Activated CD4-positive, alpha-beta T cell treated with anti-CD3 and anti-CD28 coated beads, Interleukin-2, amount 50 U/mL, for 48 hours (primary cell): ENCODE measurements at regions not wholly inside any gene's neighbourhood (a gene's known extent, or its start where the extent isn't known, plus 50 kb on each side); places are given as distances from the start of the nearest gene placed in this dataset.
"Not testable (repeated sequence)": the region's sequence is repeated elsewhere in the genome, so short reads cannot be mapped to it uniquely, and the experiment has no call there.

Experiments used
- DNase-seq, 2 experiments: peaks; one replicate each; pipeline ENCODE4 v3.0.0-alpha.2; 2020

DNA sequence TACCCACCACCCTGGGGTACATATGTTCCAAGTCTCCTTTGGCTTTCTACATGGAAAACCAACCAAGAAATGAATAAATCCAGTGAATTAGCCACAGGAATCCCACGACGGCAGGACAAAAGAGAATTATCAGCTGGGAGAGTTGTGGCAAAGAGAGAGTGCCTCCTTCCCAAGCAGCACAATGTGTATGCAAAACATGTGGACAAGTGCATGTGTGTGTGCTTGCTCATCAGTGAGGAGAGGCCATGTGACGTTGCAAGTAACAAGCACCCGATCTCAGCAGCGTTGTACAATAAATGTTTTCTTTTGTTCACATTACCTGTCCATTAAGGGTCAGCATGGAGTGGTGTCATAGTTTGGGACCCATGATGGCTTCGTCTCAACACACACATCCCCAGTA is 50.0 kb upstream of the EMX2 start:
- no peak for DNase-seq

DNA sequence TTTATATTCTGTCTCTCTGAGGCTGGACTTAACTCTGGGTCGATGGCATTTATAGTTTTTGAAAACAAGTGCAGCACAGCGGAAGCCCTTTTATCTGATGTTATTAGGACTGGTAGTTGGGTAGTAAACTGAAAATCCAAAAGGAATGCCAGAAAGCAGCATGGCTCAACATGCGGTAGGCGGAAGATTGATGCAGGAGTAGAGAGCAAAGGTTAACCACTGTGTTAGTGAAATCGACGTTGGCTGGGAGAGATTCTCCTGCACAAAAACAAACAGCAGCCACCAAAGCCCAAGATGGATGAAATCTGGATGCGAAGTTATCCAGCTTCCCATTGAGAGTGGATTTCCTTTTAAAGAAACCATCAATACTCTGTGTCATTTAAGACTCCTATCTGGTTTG is 54.5 kb upstream of the EMX2 start:
- no peak for DNase-seq

DNA sequence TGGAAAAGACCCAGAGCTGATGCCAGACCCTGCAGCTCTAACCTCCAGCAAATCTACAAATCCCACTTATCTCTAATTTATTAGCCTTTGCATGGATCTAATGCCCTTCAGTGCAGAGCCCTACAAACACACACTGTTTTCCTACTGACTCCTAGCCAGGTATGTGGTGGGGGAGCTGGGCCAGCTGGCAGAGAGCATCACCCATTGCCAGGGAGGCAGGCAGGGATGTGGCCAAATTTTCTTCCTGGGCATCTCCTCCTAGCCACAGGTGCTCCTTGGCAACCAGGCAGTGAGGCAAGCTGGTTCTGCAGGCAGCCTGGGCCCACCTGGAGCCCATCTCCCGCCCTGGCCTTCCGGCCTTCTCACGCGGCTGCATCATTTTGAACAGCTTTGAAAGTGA is 55.9 kb upstream of the EMX2 start:
- no peak for DNase-seq

DNA sequence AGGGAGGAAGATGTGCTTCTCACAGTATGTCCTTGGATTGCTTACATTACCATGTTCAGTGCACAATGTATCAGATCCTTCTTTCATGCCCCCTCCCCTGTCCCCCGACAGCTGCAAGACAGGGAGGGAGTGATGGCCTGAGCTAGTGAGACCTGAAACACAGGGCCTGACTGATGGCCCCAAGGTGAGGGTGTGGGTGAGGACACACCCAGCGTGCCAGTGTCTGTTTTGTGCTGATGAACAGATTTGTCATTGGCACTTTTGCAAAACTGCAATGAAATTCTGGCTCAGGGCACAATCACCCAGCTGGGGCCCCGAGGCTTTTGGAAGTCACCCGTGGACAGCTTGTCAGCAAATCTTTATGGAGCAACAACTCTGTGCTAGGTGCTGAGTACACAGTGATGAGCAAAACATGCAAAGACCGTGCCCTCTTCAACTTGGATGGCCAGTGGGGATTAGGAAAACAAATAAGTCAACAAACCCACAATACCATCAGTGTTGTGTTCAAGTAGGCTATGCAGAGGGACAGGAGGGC is 59.4 kb upstream of the EMX2 start:
- no peak for DNase-seq

DNA sequence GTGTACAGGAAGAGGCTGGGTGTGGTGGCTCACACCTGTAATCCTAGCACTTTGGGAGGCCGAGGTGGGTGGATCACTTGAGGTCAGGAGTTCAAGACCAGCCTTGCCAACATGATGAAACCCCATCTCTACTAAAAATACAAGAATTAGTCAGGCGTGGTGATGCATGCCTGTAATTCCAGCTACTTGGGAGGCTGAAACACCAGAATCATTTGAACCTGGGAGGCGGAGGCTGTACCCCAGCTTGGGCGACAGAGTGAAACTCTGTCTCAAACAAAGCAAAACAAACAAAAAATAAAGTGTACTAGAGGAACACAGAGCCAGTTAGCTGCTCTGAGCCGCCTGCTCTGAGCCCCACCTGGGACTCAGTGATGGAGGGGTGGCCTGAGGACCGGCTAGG is 61.5 kb upstream of the EMX2 start:
- not testable (repeated sequence) for DNase-seq

DNA sequence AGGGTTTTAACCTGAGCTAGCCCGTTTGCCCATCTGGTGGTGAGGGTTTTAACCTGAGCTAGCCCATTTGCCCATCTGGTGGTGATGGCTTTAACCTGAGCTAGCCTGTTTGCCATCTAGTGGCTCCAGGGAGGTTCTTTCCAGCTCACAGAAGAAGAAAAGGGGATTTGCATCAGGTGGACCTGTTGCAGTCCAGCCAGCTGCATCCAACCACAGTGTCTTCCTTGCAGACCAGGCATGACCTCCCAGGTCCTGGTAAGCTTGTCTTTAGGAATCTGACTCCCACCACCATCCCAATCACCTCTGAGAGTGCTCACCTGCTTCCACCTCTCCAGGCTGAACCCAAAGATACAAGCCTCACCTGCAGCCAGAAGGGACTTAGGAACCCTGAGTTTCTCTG is 62.4 kb upstream of the EMX2 start:
- DNase-seq: no peak

DNA sequence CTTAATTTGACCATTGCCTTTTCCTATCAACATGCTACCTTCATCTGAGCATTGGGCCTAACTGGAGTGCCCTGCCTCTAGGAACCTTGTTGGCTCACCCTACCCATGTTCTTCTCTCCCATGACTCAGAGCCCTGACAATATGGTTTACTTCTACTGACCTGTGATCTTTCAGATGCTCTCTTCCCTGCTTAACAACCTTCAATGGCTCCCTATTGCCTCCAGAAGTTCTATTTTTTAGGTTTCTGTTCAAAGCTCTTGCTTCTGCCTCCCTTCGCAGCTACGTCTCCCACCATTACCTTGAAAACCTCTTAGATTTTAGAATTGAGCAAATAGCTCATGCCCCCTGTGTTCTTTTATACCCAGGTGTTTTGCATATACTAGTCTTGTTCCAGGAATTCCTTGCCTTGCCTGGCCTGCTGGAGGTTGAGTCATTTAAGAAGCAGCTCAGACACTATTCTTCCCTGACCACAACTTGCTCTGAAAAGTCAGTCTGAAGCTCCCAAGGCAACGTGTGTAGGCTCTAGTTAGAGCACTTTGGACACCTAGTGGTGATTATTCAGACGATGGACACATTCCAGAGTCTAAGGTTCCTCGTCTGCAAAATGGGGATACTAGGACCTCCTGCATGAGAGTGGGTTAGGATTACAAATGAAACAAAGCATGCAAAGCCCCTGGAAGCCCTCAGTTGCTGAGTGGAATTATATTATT is 64.4 kb upstream of the EMX2 start:
- no peak for DNase-seq

DNA sequence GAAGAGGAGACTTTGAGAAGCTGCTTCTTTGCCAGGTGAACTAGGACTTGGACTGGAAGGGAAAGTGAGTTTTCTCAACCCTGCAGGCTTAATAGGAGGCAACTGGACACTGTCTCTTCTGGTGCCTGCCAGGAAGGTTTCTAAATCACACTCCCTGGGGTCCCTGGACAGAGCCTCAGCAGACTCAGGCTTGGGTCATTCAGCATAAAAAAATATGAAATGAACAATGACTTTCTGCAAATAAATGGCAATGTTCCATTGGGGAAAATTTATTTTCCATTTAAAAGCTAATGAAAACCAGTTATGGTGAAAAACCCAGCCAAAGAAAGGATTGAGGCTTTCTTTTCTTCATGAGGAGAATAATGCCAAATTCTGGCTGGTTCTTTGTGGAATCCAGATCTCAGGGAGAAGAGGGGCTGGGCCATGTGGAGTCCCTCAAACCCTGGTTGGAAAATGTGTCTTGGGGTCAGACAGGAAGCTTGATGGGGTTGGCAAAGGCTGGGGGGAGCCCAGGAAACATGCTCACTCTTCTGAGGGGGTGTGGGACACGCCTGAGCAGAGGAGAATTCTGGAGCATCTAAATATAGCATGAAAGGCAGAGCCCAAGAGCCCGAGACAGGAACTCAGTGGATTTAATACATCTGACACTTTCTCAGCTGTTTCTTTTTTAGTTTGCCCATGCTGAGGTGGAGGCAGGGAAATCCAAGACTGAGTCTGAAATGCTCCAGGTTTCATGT is 65.2 kb upstream of the EMX2 start:
- no peak for DNase-seq

DNA sequence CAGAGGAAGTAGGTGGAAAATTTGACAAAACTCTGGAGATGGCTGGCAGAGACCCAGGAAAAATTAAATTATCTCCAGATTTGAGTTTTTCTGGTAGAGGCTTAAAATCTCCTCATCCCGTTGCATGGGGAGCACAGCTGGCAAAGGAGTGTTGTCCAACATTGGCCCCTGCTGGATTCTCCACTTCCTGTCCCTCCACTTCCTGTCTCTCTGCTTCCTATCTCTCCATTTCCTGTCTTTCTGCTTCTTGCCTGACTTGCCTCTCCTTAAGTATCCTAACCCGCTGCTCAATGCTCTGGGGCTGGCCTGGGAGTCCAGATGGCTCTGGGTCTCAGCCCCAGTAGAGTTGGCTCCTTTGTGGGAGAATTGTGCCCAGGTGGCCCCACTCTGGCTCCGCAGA is 65.8 kb upstream of the EMX2 start:
- no peak for DNase-seq

DNA sequence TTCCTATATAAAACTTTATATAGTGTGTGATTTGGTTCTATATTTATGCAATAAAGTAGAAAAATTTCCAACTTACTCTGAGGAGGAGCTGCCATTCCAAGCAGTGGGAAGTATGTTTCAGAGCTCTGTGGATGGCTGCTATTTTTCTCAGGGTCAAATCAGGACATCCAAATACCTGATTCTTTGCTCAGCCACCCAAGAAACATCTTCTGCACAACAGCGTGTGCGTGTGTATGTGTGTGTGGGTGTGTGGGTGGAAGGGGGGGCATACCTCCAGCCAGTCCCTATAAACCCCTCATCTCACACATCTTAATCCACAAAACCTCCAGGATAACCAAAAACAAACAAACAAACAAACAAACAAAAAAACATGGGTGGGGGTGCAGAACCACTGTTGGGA is 66.3 kb upstream of the EMX2 start:
- no peak for DNase-seq

DNA sequence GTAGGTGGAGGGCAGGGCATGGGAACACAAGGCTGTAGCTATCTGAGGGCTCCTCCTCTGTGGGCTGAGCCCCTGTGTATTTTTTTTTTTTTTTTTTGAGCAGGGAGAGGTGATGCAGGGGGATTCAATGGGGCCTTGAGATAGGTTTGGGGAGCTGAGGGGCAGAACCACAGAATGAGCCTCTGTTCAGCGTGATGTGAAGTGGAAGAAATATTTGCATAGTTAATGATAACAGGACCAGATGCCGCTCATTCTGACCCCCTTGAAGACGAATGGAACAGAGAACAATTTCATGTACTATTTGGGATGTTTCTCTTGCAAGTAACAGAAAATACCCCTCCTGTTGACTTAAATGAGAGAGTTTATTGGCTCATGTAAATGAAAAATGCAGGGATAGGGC is 69.7 kb upstream of the EMX2 start:
- DNase-seq: no peak

DNA sequence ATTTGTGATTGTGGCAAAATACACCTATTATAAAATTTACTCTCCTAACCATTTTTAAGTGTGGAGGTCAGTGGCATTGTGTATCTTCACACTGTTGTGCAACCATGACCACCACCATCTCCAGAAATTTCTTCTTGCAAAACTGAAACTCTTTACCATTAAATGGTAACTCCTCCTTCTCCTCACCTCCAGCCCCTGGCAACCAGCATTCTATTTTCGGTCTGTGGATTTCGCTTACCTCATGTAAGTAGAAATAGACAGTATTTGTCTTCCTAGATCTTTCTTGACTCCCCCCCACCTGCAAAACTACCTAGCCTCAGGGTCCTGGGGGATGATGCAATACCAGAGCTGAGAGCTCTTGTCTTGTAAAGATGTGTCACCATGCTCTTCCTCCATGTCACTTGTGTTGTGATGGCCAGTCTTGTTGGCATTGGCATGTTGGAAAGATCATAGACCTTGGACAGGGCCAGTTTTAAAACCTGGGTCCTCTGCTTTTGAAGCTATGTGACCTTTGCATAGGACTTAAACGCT is 71.1 kb upstream of the EMX2 start:
- no peak for DNase-seq

DNA sequence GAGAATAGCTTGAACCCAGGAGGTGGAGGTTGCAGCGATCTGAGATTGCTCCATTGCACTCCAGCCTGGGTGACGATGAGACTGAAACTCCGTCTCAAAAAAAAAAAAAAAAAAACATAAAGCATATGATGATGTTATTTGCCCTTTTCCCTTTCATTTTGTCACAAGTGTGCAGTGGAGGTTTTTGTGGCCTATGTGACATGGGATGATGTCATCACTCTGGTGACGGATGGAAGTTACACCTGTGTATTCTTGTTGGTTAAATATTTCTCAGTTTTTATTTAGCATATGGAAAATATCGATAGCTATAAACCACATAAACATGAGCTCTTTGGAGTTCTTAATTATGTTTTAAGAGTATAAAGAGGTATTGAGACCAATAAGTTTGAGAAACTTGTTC is 71.8 kb upstream of the EMX2 start:
- DNase-seq: no peak

DNA sequence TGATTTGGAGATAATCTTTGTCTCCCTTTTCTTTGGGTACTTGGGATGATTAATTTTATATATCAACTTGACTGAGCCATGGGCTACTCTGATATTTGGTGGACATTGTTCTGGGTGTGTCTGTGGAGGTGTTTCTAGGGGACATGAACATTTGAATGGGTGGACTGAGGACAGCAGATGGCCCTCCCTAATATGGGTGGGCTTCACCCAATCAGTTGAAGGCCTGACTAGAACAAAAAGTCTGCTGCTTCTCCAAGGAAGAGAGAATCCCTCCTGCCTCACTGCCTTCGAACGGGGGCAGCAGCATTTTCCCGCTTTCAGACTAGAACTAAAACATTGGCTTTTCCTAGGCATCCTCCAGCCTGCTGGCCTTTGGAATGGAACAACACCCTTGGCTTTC is 73.9 kb upstream of the EMX2 start:
- no peak for DNase-seq

DNA sequence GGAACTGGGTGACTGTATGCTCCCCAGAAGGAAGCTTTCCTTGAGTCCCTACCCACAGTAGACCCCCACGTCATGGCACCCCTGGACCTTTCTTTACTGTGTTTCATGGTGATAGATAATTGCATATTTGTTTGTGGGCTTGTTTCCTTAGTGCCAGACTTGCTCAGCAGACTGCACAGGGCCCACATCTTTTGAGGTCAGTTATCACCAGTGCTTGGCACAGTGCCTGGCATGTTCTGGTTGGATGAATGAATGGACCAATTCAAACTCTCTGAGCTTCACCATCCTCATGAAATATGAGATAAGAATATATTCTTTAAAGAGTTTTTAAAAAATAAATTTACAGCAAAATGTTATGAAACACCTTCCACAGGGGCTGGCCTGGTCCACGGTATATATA is 78.4 kb upstream of the EMX2 start:
- no peak for DNase-seq

DNA sequence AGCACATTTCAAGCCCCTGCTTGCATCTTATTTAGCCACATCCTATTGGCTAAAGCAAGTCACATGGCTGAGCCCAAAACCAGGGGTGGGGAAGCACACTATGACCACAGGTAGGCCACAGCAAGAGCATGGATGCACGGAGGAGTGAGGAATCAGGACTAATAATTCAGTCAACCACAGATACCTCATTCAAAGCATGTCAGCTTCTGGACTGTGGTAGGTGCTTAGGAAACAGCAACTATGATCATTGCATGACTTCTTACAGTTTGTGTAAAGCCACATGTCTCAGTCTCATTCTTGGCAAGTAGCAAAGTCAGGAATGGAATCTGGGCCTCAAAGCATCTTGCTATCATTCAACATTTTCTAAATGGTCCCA is 79.0 kb upstream of the EMX2 start:
- no peak for DNase-seq

DNA sequence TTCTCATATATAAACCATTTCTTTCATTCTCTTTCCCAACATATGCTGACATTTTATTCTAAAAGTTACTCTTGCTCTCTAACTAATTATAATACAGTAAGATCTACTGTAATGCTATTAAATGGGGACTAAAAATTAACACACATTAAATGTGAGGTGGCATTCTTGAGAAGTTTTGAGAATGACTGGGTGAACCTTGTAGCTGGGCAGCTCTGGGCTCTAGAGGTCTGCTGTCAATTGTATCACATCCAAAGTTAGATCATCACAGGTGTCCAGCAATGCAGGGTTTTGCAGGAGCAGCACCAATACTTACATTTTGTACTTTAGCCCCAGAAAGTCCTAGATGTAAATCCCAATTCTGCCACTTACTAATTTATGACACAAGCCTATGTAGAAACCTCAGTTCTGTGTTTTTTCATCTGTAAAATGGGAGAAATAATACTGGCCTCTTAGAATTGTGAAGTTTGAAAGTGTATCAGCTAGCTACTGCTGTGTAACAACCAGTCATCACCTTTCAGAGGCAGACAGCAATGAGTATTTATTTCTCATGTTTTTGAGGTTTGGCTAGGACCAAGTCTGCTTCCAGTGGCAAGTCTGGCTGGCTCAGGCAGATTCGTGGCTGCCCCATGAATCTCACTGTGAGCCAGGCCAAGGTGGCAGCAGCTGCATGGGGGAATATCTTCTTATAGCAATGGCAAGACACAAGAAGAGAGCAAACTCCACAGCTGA is 79.6 kb upstream of the EMX2 start:
- DNase-seq: no peak

DNA sequence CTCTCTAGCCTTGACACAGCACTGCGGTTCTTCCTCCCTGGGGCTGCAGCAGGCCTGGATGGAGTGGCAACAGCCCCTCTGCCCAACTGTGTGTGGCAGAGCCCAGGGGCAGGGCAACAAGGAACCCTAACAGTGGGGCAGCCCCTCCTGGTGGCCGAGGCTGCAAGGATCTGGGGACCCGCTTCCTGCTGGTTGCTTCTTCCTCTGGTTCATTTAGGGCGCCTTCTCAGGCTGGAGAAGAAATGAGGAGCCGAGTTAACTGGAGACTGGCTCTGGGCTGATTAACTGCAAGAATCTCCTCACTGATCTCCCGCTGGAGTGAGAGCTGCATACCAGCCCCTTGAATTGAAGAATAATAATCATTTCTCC is 80.1 kb upstream of the EMX2 start:
- DNase-seq: no peak

DNA sequence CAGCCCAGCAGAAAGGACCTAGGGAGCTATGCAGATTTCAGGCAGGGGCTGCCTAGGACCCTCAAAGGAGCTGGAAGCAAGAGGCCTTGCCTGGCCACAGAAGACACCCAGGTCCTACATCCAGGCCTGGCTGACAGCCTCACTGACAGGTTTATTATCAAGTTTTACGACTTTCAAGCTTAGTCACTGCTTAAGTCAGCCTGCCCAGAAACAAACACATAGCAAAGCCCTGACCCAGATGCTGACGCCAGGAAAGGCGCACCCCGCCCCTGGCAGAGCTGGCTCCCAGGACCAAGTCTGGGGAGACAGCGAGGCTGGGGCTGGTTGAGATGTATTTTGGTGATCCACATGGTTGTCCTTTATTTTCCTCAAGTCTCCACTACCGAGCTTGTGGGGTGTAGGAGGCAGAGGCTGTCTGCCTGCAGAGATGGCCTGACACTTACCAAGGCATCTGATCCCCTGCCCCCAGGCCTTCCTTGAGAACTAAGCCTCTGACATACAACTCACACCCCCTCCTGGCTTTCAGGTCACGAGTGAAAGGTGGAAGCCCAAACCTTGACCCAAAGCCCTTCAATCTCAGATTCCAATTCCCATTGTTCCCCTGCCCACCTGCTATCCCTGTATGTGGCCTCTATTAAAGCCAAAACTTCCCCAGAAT is 80.7 kb upstream of the EMX2 start:
- DNase-seq: no peak

DNA sequence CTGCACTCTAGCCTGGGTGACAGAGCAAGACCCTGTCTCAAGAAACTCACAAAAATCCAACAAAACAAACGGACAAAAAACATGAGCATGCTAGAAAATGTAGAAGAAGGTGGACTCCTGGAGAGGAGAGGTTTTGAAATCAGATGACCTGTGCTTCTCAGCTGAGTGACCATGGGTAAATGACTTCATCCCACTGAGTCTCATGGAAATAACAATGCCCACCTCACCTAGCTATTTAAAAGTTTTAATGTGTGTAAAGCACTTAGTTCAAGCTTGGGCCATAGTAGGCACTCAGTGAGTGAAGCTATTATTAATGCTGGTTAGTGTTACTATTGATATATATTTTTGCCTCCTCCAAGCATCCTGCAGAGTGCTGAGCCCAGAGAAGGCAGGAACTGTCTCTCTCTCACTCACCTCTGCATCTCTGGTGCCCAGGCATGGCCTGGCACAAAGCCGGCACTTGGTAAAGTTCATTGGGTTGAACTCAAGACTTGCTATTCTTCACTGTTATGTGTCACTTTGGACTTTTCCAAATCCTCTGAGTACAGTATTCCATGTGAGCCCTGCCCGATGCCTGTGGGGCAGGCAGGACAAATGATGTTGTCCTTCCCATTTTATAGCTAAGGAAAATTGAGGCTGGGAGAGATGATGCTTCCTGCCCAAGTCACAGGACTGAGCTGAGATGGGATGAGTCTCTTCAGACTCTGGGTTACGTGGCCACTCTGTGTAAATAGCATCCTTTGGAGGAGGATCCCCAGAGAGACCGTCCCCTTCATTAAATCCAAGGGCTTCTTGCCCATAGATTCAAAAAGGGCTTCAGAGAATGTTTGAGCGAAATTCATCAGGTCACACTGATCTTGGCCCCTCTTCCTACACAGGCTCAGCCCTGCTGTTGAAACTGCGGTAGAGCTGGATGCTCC is 81.4 kb upstream of the EMX2 start:
- DNase-seq: no peak

DNA sequence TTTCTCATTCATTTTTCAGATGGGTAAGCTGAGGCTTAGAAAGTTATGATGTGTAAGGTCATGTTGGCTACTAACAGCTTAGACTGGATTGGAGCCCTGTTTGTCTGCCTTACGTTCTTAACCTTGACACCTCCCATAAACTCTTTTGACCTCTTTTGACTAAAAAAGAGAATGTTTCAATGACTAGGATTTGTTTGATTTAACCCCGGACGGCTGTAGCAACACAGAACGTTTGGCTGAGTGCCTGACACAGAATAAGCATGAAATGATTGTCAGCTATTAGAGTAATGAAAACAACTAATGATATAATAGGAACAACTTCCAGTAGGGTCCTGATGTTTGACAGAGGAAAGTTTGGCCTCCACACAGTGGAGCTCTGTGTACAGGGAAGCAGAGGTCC is 83.3 kb upstream of the PDZD8 start:
- DNase-seq: no peak

DNA sequence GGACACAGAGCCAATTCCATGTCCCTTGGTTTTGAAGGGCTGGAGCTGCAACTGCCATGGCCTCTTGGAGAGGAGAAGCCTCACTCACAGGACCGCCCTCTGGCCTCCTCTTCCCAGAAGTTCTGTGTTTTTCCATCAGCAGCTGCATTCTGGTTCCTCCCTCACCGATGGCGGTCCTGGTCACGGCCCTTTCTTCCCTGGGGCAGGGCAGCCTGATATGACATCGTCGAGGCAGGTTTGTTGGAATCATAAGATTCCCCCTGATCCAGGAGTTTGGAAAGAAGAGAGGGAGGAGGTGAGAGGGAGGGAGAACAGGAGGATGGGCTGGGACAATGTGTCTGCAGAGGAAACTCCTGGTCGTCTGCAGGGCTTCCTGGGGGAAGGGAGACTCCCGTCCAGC is 82.7 kb upstream of the PDZD8 start:
- no peak for DNase-seq
